NCI-H748 (cell line): ENCODE measurements at regions not wholly inside any gene's neighbourhood (a gene's known extent, or its start where the extent isn't known, plus 50 kb on each side); places are given as distances from the start of the nearest gene placed in this dataset.

Experiments
- DNase-seq: peaks from one replicate; lab custom pipeline; 2025; ENCODE audit not compliant: unreplicated experiment; lab: John Stamatoyannopoulos, UW

GRCh38 chr2:239695106-239695727 is 294.4 kb upstream of the HDAC4 start:
- DNase-seq = no peak

DNA sequence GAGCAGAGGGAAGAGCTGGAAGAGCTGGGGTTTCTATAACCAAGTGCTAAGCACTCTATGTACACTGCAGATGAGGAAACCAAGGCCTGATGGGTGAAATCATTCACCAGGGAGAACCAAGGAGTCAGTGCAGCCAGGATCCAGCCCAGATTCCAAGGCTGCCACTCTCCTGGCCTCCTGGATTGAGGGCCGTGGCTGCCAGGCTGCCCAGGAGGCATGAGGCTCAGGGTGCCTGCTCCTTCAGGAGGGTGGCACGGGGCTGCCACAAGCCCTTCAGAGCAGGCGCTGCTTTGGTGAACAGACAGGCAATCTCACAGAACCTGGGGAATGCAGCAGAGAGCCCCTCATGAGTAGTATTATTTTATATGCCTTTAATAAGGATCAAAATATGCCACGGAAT is 293.7 kb upstream of the HDAC4 start:
- DNase-seq = no peak

DNA sequence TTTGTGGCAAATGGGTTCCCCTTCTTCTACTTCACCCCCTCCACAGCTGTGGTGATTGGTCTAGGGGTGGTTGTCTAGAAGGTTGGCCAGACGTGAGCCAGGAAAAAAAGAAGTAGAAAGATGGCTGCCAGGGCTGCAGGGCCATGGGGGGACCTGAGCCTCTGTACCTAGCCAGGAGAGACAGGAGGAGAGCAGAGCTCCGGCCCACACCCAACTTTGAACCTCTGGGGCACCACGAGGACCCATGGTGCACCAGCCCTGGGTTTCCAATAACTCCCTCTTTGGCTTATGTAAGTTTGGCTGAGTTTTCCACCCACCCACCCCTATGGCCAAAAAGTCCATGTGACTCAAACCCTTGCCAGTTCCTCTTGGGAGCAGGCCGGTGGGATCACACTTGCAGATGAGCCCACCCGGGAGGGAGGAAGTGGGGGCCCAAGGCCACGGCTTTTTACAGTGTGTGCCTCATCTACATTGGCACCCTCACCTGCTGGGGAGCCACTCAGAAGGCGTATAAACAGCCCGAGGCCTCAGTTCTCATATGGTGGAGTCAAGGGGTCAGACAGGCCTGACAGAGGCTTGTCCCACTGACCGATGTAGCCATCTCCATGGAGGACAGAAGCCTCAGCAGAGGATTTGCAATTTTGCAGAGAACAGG is 293.1 kb upstream of the HDAC4 start:
- DNase-seq = no peak

GRCh38 chr2:239693330-239693729 is 292.5 kb upstream of the HDAC4 start:
- DNase-seq = no peak

- DNase-seq = no peak
Observed at GRCh38 chr2:239692919-239693318, 292.1 kb upstream of the HDAC4 start.

DNA sequence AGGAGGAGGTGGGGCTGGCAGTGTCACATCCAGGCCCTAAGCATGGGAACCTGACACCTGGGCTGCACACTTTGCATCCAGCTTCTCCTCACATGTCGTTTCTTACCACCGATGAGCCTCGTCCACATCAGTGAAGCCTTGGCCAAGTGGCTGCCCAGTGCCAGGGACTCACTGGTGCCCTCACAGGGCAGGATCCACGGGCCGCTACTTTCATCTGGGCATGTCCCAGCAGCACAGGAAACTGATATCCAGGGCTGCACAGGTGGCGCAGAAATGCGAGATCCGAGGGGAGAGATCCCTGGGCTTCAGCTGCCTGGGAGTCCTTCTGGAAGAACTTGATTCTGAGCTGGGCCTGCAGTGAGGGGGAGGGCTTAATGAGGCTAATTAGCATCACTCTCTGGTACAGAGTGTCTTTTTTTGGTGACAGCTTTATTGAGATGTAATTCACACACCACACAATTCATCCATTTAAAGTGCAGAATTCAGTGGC is 291.6 kb upstream of the HDAC4 start:
- DNase-seq = no peak

- no peak for DNase-seq
Observed at GRCh38 chr2:239691720-239692119, 290.9 kb upstream of the HDAC4 start.

GRCh38 chr2:239690651-239691631 is 290.1 kb upstream of the HDAC4 start:
- no peak for DNase-seq

DNA sequence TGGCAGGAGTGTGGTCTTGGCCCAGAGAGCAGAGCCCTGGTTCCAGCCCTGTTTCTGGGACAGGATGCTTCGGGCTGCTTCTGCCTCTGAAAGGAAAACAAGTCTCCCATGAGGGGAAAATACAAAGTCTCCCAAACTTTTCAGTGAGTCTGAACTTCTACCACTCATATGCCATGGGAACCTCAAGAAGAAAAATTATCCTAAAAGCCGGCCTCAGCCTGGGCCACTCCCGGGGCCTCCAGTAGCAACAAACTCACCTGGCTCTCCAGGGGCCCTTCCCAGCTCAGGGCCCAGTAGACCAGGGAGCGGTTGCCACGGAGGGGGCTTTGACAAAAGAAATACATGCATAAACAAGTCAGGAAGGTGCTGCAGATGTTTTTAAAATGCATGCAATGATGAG is 289.2 kb upstream of the HDAC4 start:
- DNase-seq = no peak

GRCh38 chr2:239689410-239689809 is 288.6 kb upstream of the HDAC4 start:
- no peak for DNase-seq

DNA sequence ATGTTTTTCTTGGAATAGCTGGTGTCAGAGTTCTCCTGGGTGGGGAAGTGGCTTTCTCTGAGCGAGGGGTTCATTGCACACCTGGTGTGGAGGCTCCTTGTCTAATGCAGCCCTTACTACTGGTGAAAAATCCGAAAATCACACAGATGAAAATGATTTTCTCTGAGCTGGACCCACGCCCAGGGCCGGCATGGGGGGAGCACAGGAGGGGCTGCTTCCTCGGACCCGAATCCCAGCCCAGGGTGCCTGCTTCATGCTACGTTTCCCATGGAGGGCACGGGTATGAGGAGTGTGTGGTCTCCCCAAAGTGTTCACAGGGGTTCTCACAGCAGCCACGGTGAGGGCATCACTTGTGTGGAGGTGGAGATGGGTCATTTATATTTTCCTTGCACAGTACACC is 288.0 kb upstream of the HDAC4 start:
- no peak for DNase-seq

DNA sequence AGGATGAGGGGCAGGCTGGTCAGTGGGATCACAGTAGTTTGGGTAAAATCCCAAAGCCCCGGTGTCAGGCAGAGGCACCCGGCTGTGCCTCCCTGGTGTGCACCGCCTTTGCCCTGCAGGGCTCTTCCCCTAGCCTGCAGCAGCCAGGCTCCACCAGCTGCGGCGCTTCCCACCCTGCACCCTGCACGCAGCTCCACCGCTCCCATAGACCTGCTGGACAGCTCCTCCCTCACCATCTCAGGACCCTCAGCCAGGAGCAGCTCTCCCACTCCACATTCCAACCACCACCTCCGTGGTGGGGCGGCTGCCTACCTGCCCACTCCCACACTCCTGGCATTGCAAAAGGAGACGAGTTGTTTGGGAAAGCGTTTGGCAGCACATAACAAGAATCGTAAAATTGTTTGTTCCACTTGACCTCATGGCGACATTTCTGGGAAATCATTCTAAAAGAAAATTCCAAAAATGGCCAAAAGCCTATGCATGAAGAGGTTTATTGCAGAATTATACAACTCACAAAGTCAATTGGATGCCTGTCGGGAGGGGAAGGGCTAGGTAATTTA is 287.4 kb upstream of the HDAC4 start:
- no peak for DNase-seq

- no peak for DNase-seq
Observed at GRCh38 chr2:239687441-239687840, 286.6 kb upstream of the HDAC4 start.

DNA sequence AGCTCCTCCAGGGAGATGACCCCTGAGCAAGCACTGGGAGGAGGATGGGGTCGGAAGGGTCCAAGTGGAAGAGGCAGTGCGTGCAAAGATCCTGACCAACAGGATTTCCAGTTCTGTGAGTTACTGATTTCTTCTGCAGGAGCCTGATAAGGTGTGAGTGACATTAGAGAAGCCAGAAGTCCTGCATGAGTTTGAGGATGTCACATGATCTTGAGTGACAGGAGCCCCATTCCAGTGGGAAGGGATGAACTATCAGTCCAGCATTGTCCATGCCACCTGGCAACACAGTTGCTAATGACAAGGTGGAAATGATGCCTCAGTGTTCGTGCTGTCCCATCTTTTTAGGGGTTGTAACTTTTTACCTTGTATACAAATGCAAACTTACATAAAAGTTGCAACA is 285.1 kb upstream of the HDAC4 start:
- DNase-seq = no peak

GRCh38 chr2:239685556-239685955 is 284.7 kb upstream of the HDAC4 start:
- DNase-seq = no peak

- no peak for DNase-seq
Observed at GRCh38 chr2:239684996-239685395, 284.2 kb upstream of the HDAC4 start.

- no peak for DNase-seq
Observed at GRCh38 chr2:239684271-239684810, 283.5 kb upstream of the HDAC4 start.

DNA sequence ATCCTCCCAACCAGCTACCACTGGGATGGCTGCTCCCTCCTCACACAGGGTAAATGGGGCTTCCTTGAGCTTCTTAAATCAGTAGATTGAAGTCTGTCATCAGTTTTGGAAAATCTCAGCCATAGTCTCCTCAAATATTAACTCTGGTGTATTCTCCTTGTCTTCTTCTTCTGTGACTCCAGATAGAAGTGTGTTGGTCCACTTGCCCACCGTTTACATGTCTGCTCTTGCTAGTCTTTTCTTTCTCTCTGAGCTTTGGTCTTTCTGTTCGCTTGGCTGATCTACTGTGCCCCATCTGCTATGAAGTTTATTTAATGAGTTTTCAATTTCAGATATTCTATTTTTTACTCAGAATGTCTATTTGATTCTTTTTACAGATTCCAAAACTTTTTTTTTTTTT is 281.7 kb upstream of the HDAC4 start:
- DNase-seq = no peak

DNA sequence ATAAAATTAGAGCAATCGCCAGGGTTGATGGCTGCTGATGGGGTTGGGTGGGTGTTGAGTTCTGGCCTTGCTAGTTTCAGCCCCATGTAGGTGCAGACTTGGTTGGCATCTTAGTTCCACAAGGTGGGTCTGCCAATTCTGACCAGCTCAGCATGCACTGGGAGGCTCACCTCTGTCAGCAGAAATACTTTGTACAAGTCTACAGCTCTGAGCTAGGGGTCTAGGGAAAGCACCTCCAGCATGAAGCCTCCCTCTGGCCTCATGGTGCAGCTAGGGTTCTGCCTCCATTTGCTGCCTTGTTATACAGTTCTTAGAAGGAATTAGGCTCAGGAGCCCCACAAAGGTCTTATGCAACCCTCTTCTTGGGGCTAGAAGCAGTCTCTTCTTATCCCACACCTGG is 278.9 kb upstream of the HDAC4 start:
- DNase-seq = no peak

GRCh38 chr2:239678666-239679296 is 278.0 kb upstream of the HDAC4 start:
- DNase-seq = no peak

DNA sequence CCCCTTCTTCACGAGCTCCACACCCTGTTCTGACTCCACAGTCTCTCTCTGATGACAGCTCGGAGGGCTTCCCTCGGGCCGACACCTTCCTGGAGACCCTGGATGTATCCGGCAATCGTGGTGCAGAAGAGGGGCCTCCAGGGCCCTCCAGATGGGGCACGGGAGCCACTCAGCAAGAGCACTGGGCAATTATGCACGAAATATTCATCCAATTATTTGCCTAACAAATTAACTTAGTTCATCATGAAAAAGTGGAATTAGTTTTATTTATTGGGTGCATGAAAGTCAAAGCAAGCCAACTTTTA is 277.3 kb upstream of the HDAC4 start:
- DNase-seq = no peak
